HG03354 (cell line): ENCODE measurements at regions not wholly inside any gene's neighbourhood (a gene's known extent, or its start where the extent isn't known, plus 50 kb on each side); places are given as distances from the start of the nearest gene placed in this dataset.

Experiments
- ATAC-seq: cut with Tn5 transposase; IDR thresholded peaks from one replicate; pipeline ENCODE4 v1.9.1; 2021; ENCODE audit warnings: mild to moderate bottlenecking; ENCODE audit not compliant: unreplicated experiment, poor library complexity, severe bottlenecking

DNA sequence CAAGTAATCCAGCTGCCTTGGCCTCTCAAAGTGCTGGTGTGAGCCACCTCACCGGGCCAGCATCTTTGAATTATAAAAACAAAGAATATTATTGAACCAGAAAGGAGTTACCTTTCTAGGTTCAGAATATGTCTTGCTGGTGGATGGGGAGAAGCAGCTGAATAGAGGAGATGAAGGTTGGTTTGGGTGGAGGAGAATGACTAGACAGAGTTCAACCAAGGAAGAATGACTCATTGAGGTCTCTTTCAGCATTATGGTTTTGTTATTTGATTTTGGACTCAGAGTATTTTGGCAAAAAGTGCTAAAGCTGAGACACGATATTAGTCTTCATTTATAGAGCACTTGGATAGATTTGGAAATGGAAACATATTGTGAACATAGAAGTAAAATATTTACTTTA is 75.2 kb upstream of the MPDZ start:
- ATAC-seq = no peak

- peak; percentile 62 for ATAC-seq
Observed at GRCh38 chr9:13352451-13352979, 73.0 kb upstream of the MPDZ start.

DNA sequence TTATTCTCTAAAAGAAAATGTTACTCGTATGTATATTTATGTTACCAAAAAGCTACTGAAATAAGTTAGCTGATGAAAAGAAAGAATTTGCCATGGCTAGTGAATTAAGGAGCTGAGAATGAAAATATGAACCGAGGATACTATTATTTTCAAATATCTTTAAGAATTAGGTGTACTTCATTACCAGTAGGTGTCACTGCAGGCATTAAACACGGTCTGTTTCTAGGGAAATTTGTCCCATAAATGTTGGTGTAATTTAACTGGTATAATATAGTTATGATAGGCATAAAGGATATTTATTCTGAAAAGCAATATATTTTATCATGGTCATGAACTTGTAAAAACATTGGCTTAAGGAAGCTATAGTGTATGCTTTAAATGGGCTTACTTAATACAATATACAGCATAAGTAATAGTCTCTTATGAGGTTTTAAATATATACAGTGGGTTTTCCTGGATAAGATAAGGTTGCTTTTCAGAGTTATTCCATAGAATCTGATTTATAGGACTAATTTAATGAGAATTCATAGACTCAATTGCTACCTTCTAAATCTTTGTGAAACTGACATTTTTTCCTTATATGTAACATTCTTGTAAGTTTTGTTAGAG is 72.4 kb upstream of the MPDZ start:
- no peak for ATAC-seq

- no peak for ATAC-seq
Observed at GRCh38 chr9:13332571-13332970, 53.1 kb upstream of the MPDZ start.

- no peak for ATAC-seq
Observed at GRCh38 chr9:13331320-13331719, 51.8 kb upstream of the MPDZ start.

DNA sequence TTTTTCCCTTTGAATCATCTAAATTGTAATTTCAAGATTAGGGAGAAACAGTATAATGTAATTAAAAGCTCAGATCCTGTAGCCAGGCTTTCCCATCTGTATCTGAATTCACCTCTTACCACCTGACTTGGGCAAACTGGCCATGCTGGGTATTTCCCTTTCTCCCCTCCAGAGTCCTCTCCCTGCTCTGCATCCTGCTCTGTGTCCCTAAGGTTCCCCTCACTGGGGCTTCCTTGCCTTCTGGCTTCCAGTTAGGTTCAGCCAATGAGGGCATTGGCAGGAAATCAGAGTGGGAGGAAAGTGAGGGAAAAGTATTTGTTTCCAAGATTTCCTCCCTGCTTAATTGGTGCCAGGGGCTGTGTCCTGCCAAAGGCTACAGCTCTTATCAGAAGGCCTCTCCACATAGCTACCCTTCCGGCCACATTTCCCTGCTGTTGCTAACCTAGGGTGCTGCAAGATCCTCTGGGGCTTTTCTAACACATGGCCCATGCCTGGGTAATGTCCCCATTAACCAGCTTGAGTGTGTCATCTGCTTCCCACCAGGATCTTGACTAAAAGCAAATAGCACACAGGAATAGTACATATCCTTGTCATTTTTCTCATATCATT is 51.0 kb upstream of the MPDZ start:
- no peak for ATAC-seq
